ENCODE measurements at regions not wholly inside any gene's neighbourhood (a gene's known extent, or its start where the extent isn't known, plus 50 kb on each side); places are given as distances from the start of the nearest gene placed in this dataset.

DNA sequence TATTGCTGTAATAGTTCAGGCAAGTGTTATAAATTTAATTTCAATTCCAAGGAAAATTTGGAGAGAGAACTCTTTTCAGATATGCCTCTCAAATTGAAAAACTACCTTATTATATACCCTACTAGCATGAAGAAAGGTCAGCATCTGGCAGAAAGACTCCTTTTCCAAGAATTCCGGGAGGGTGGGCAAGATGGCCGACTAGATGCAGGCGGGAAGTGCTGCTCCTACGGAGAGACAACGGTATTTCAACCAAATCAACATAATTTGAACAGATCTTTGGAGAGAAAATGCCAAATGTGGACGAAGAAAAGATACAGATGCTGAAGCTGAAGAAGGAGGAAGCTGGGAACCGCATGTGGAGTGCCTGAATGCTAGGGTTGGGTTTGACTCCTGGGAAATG, 53.8 kb upstream of the INTU start:
- no peak for TF ChIP-seq EZH2phosphoT487 (IDR thresholded peaks at IDR 0.05; ENCODE audit: insufficient read depth, low read depth)
- no peak for TF ChIP-seq EZH2 (IDR thresholded peaks at IDR 0.05; ENCODE audit: insufficient read depth, poor library complexity, severe bottlenecking)

All from GM23248 (cell line).